HT1080 (cell line): ENCODE measurements at regions not wholly inside any gene's neighbourhood (a gene's known extent, or its start where the extent isn't known, plus 50 kb on each side); places are given as distances from the start of the nearest gene placed in this dataset.
"Not testable (repeated sequence)": the region's sequence is repeated elsewhere in the genome, so short reads cannot be mapped to it uniquely, and the experiment has no call there.

Experiments
- DNase-seq: peaks from one replicate; pipeline ENCODE4 v3.0.0-alpha.2; 2015; ENCODE audit warnings: low read depth

GRCh38 chr13:60699636-60700035, 302.6 kb downstream of the TDRD3 start:
- no peak for DNase-seq

- DNase-seq = peak; percentile 10
These were observed 299.6 kb downstream of the TDRD3 start for GRCh38 chr13:60696602-60697001.

GRCh38 chr13:60691268-60691667, 294.2 kb downstream of the TDRD3 start:
- DNase-seq = no peak

GRCh38 chr13:60690604-60691003, 293.6 kb downstream of the TDRD3 start:
- no peak for DNase-seq

- DNase-seq = no peak
These were observed 292.6 kb downstream of the TDRD3 start for GRCh38 chr13:60689571-60689970.

- no peak for DNase-seq
These were observed 292.1 kb downstream of the TDRD3 start for GRCh38 chr13:60689076-60689475.

GRCh38 chr13:60679928-60680694, 283.1 kb downstream of the TDRD3 start:
- peak; percentile 29 for DNase-seq

GRCh38 chr13:60679131-60679530, 282.1 kb downstream of the TDRD3 start:
- peak; percentile 21 for DNase-seq

GRCh38 chr13:60671386-60671785, 274.4 kb downstream of the TDRD3 start:
- DNase-seq = no peak

- DNase-seq = no peak
These were observed 266.8 kb downstream of the TDRD3 start for GRCh38 chr13:60663788-60664187.

- DNase-seq = no peak
These were observed 265.6 kb downstream of the TDRD3 start for GRCh38 chr13:60662595-60662994.

- DNase-seq = no peak
These were observed 264.5 kb downstream of the TDRD3 start for GRCh38 chr13:60661521-60661920.

- DNase-seq = not testable (repeated sequence)
These were observed 260.6 kb downstream of the TDRD3 start for GRCh38 chr13:60657586-60657985.

- DNase-seq = no peak
These were observed 258.2 kb downstream of the TDRD3 start for GRCh38 chr13:60655256-60655655.

GRCh38 chr13:60654415-60654814, 257.4 kb downstream of the TDRD3 start:
- DNase-seq = peak; percentile 62

GRCh38 chr13:60647547-60647946, 250.5 kb downstream of the TDRD3 start:
- DNase-seq = no peak

GRCh38 chr13:60646620-60647019, 249.6 kb downstream of the TDRD3 start:
- DNase-seq = no peak

- peak; percentile 57 for DNase-seq
These were observed 248.7 kb downstream of the TDRD3 start for GRCh38 chr13:60645676-60646075.

- DNase-seq = peak; percentile 29
These were observed 245.5 kb downstream of the TDRD3 start for GRCh38 chr13:60642552-60642951.

- DNase-seq = no peak
These were observed 232.1 kb downstream of the TDRD3 start for GRCh38 chr13:60629158-60629557.

- peak; percentile 41 for DNase-seq
These were observed 230.2 kb downstream of the TDRD3 start for GRCh38 chr13:60627071-60627686.
